CD4-positive, alpha-beta T cell treated with Interleukin-12 subunit alpha and Interleukin-12 subunit beta, for 1 hour (primary cell): ENCODE measurements at regions not wholly inside any gene's neighbourhood (a gene's known extent, or its start where the extent isn't known, plus 50 kb on each side); places are given as distances from the start of the nearest gene placed in this dataset.
"Not testable (repeated sequence)": the region's sequence is repeated elsewhere in the genome, so short reads cannot be mapped to it uniquely, and the experiment has no call there.

Source experiments
- DNase-seq: peaks from one replicate; pipeline ENCODE4 v3.0.0-alpha.2; 2020

GRCh38 chr3:64387688-64388087 is 162.4 kb upstream of the PRICKLE2 start:
- DNase-seq, result no peak

- no peak for DNase-seq
Measured at GRCh38 chr3:64385277-64385676, 160.0 kb upstream of the PRICKLE2 start.

DNA sequence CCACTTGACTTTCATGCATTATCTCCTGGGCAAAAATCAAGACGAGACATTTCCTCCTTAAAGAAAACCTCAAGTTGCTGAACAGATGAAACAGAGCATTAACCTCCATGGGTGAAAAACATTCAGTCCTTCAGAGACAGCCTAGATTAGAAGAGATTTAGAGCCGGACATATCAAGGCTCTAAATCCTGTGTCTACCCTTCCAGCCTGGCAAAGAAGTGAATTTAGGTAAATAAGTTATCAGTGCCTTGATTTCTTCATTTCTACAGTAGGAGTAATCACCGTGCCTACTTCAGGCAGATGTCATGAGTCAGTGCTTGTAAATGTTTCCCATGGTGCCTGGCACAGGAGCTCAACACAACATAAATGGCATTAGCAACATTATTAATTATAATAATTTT is 159.3 kb upstream of the PRICKLE2 start:
- DNase-seq, result no peak

- DNase-seq, result no peak
Measured at GRCh38 chr3:64382153-64382552, 156.9 kb upstream of the PRICKLE2 start.

- no peak for DNase-seq
Measured at GRCh38 chr3:64381367-64381766, 156.1 kb upstream of the PRICKLE2 start.

DNA sequence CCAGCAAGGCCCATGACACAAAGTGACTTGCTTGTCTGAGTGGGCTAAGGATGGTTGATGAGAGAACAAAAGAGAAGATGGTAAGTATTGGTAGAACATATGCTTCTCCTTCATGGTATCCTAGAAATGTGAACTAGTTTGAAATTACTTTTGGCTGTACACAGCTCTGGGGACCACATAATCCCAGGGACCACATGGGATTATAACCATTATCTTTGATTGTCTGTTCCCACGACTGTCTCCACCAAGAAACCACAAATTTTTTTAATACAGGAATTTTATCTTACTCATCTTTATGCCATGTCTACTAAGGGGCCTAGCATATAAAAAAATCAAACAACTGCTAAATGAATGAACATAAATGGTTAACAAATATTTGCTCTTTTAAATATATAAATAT is 155.3 kb upstream of the PRICKLE2 start:
- no peak for DNase-seq

- DNase-seq, result no peak
Measured at GRCh38 chr3:64379221-64379620, 154.0 kb upstream of the PRICKLE2 start.

DNA sequence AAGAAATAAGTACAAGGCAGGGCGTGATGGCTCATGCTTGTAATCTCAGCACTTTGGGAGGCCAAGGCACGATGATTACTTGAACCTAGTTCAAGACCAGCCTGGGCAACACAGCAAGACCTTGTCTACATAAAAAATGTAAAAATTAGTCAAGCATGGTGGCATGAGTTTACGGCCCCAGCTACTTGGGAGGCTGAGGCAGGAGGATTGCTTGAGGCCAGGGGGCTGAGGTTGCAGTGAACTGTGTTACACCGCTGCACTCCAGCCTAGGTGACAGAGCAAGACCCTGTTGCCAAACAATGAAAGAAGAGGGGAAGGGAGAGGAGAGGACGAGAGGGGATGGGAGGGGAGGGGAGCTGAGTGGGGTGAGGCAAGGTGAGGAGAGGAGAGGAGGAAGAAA is 152.7 kb upstream of the PRICKLE2 start:
- no peak for DNase-seq

DNA sequence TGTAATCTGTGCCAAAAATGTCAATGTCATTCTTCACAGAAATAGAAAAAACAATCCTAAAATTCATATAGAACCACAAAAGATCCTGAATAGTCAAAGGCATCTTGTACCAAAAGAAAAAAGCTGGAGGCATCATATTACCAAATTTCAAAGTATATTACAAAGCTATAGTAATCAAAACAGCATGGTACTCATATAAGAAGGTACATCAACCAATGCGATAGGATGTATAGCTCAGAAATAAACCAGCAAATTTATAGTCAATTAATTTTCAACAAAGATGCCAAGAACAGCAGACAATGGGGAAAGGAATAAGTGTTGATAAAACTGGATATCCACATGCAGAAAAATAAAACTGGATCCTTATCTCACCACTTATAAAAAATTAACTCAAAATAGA is 150.5 kb upstream of the PRICKLE2 start:
- DNase-seq, result no peak

DNA sequence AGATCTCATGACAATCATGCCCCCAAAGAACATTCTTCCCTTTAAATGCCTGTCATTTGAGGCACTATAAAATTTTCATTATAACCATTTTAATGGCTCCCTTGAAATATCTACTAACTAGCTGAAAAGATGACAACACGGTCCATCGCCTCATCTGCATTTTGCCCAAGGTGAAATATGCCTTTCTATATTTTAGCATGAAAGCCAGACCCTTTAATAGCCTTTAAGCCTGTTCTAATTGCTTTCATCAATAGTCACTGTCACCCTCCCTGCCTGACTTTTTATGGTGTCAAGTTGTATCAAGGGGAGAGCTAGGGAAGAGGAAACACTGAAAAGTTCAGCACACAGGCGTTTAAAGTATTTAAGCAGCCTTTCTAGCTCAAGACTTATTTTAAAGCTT is 144.1 kb upstream of the PRICKLE2 start:
- DNase-seq, result no peak

GRCh38 chr3:64368257-64369020 is 143.2 kb upstream of the PRICKLE2 start:
- no peak for DNase-seq

- no peak for DNase-seq
Measured at GRCh38 chr3:64365877-64366276, 140.6 kb upstream of the PRICKLE2 start.

DNA sequence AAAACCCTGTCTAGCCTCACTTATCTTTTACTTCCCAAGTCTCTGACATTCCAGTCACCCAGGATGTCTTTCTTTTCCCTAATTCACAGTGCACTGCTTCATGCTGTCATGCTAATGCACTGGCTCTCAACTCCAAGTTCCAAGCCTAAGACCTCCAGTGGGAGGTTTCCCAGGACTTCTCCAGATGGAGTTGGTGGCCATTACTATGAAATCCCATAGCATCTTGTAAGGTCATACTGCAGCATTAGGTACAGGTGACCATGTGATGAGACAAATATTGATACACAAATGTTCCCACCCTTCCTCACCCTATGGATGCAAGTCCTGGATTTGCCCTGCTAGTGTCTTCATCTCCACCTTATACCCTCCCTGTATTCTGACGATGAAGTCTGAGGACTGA is 138.6 kb upstream of the PRICKLE2 start:
- DNase-seq, result no peak

GRCh38 chr3:64361962-64362735 is 136.9 kb upstream of the PRICKLE2 start:
- no peak for DNase-seq

GRCh38 chr3:64361036-64361435 is 135.8 kb upstream of the PRICKLE2 start:
- DNase-seq, result not testable (repeated sequence)

- no peak for DNase-seq
Measured at GRCh38 chr3:64360280-64360679, 135.0 kb upstream of the PRICKLE2 start.

GRCh38 chr3:64359735-64360134 is 134.5 kb upstream of the PRICKLE2 start:
- DNase-seq, result no peak

DNA sequence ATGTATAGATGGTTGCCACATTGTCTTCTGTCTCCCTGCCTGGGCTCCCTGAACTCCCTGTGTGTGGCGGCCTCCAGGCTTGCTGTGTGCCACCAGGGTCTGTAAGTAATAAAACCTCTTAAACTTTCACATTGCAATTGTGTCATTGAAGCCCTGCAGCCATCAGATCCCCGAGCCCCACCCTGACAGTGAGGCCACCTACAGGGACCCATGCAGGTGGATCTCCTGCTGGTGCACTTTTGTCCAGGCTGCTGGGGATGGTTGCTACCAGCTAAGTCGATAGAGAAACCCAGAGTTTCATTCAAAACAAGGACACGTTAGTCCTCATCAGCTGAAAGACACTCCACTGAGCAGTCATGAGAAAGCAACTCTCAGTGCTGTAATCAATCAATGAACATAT is 133.6 kb upstream of the PRICKLE2 start:
- no peak for DNase-seq

DNA sequence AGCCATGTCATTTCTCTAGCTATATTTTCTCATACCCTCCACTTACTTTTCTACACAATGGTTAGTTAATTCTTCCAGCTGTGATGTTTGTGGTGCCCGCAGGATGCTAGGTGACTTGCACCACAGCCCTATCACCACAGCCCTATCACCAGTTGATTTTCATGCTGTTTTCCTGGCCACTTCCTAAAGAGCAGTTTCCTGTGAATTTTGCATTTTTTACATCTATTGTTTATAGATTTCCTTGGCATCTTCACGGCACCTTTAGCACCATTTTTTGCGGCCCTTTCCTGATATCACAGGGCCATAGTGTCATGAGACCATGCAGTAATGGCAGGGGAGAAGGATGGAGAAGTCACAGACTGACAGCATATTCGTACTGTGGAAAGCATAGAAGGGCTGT is 132.9 kb upstream of the PRICKLE2 start:
- DNase-seq, result no peak

- DNase-seq, result no peak
Measured at GRCh38 chr3:64357481-64357880, 132.2 kb upstream of the PRICKLE2 start.

GRCh38 chr3:64355401-64355807 is 130.1 kb upstream of the PRICKLE2 start:
- no peak for DNase-seq

DNA sequence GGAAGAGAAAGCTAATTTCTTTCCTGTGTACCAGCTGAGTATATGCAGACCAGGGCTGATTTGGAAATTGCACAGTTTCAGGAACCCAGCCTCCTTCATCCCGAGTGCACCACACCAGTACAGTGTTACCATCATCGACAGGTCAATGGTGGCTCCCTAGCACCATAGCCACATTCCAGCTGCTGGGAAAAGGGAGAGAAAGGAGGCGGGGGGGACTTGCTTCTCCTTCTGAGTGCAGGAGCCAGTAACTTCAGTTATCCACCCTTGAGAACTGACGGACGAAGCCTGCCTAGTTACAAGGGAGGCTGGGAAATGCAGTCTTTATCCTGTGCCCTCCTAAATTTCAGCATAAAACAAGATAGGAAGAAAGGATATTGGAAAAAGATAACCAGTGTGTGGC is 129.7 kb upstream of the PRICKLE2 start:
- no peak for DNase-seq

GRCh38 chr3:64354221-64354620 is 129.0 kb upstream of the PRICKLE2 start:
- no peak for DNase-seq

DNA sequence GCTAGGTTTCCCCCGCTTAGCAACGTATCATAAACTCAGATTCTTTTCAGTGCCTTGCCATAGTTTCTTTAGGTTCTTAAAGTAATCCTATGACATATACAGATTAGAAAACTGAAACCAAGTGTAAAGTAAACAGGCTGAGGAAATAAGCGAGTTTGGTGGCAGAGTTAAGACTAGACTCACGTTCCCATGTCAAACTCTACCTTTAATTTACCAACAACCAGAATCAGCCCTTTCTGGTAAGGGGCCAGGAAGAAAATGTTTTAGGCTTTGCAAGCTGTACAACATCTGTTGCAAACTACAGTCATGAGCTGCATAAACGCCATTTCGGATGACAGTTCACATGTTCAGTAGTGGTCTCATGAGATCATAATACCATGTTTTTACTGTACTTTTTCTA is 128.0 kb upstream of the PRICKLE2 start:
- no peak for DNase-seq

DNA sequence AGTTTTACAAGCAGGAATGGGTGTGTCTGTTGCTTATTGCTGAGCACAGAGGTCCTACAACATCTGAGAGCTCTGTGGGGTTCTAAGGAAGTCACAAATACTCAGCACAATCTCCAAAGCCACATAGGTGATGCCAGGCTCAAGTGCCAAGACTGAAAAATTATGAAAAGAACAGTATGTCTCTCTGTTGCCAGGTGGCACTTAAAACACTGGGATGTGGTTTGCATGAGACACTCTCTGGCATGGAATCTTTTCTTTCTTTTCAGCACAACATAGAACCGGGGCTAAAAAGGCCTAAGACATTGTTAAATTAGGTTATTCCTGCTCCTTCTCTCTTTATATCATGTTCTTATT is 127.3 kb upstream of the PRICKLE2 start:
- DNase-seq, result no peak
